ENCODE measurements at regions not wholly inside any gene's neighbourhood (a gene's known extent, or its start where the extent isn't known, plus 50 kb on each side); places are given as distances from the start of the nearest gene placed in this dataset.

GRCh38 chrX:144798972-144799371 is 448.3 kb upstream of the SPANXN1 start:
- TF ChIP-seq POLR2A (IDR thresholded peaks at IDR 0.05; ENCODE audit: extremely low read depth, insufficient read length) (no peak), CTCF (IDR thresholded peaks at IDR 0.05; ENCODE audit: low read depth, low read length) (no peak)

All from NB4 (cell line).